NT2/D1 (cell line): ENCODE measurements at regions not wholly inside any gene's neighbourhood (a gene's known extent, or its start where the extent isn't known, plus 50 kb on each side); places are given as distances from the start of the nearest gene placed in this dataset.

Experiments
- DNase-seq: peaks from one replicate; pipeline ENCODE4 v3.0.0-alpha.2; 2011; ENCODE audit warnings: low read depth, low spot score
- H3K27me3 ChIP-seq: 2 replicates; pipeline ENCODE4 v1.6.0; 2011; ENCODE audit warnings: mild to moderate bottlenecking; ENCODE audit not compliant: insufficient read length, insufficient read depth
- H3K36me3 ChIP-seq: 2 replicates; pipeline ENCODE4 v1.6.1; 2011; ENCODE audit warnings: mild to moderate bottlenecking, low read length, mixed read lengths; ENCODE audit not compliant: insufficient read depth, insufficient read length
- H3K4me1 ChIP-seq: 2 replicates; pipeline ENCODE4 v1.5.1; 2011; ENCODE audit not compliant: insufficient read depth, insufficient read length
- H3K4me3 ChIP-seq: 2 replicates; pipeline ENCODE4 v1.5.1; 2011; ENCODE audit warnings: low read depth; ENCODE audit not compliant: insufficient read length
- H3K9ac ChIP-seq: 2 replicates; pipeline ENCODE4 v1.6.0; 2011; ENCODE audit warnings: low read depth; ENCODE audit not compliant: insufficient read length
- H3K9me3 ChIP-seq: 2 replicates; pipeline ENCODE4 v1.5.1; 2011; ENCODE audit warnings: mild to moderate bottlenecking, low read length; ENCODE audit not compliant: insufficient read depth
- SUZ12 ChIP-seq: IDR thresholded peaks from 2 replicates; pipeline ENCODE4 v1.6.1; 2011; ENCODE audit not compliant: insufficient read length, insufficient read depth; ENCODE audit errors: extremely low read depth
- YY1 ChIP-seq: IDR thresholded peaks from 2 replicates; pipeline ENCODE4 v1.6.1; 2011; ENCODE audit not compliant: insufficient read length, insufficient read depth
- ZNF274 ChIP-seq: IDR thresholded peaks from 2 replicates; pipeline ENCODE4 v1.6.1; 2011; ENCODE audit warnings: mild to moderate bottlenecking, low read depth, low read length

DNA sequence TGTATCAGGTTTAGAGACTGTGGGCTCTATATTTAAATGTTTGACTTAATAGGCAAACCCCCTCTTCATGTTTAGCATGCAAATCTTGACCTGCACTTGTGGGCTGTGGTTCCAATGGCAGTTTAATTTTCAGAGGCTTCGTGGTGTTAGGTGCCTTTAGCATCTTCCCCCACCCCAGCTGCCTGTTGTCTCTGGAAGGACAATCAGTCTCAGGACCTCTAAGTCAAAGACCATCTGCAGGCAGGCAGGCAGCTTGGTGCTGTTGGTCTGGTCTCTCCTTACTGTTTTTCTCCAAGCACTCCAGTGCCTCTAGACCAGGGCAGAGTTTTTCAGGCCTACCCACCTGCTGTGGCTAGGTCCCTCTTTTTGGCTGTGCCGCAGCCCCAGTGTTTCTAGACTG lies 990.4 kb downstream of the CDH11 start:
- Histone ChIP-seq H3K36me3 (no peaks in the 10 kb centered on the region), H3K4me1 (no peaks in the 10 kb centered on the region), H3K9me3 (no peaks in the 10 kb centered on the region), H3K9ac (no peak overlapping the region), H3K27me3 (no peaks in the 10 kb centered on the region), H3K4me3 (no peak overlapping the region)
- DNase-seq: no peak
- TF ChIP-seq YY1 (no peak), ZNF274 (no peak), SUZ12 (no peak)

DNA sequence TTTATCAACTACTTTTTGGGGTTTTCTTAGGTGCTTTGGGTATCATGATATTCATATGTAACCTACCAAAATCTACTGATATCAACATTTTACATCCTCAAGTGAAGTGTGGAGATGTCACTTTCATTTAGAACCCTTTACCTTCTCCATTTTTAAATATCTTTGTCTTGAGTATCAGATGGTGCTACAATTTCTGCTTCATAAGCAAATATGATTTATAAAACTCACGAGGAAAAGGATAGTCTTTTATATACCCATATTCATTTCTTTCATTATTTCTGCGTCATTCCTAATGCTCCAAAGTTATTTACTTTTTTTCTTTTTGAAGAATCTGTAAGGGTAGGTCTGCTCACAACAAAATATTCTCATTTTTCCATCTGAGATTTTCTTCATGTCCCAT lies 991.7 kb downstream of the CDH11 start:
- Histone ChIP-seq H3K4me1 (no peaks in the 10 kb centered on the region), H3K9me3 (no peaks in the 10 kb centered on the region), H3K4me3 (no peak overlapping the region)

DNA sequence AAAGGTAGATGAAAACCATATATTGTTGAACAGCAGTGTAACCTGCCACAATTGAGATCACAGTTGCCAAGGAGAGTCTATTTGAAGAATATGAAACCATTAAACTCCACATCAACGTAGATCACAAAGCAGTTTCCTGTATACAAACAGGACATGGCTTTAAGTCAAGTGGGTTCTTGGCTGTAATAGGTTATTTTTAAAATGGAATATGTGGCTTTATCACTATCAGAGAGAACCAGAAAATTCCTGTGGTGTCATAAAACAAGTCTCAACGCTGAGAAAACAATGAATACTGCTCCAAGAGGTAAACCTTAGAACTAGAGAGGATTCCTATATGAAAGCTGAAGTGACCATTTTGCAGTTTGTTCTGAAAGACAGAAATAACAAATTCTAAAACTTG lies 999.7 kb downstream of the CDH11 start:
- no peaks in the 10 kb centered on the region for H3K27me3 ChIP-seq
- no peaks in the 10 kb centered on the region for H3K4me1 ChIP-seq
- no peak for TF ChIP-seq ZNF274
- H3K9me3 ChIP-seq: no peaks in the 10 kb centered on the region
- H3K9ac ChIP-seq: no peak overlapping the region
- DNase-seq: no peak
- H3K4me3 ChIP-seq: no peak overlapping the region
- H3K36me3 ChIP-seq: no peaks in the 10 kb centered on the region

More for the DNA sequence above, 991.7 kb downstream of the CDH11 start:
- Histone ChIP-seq H3K36me3 (no peaks in the 10 kb centered on the region), H3K9ac (no peak overlapping the region), H3K27me3 (no peaks in the 10 kb centered on the region)
- TF ChIP-seq YY1 (no peak), ZNF274 (no peak), SUZ12 (no peak)
- no peak for DNase-seq

DNA sequence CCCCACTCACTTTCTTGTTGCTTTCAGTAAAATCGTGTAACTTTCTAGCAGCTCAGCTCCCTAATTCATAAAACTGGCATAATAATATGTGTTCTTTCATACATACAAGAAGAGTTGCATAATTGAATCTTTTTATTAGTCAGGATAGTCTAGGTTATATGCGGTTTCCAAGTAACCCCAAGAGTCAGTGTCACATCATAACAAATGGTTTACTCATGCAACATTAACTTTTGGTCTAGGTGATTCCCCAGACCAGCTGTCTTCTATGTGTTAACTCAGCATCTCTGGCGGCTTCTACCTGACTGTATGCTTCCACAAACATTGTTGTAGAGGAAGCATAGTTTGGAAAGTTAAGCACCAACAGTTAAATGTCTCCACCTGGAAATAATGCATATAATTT lies 1000.4 kb downstream of the CDH11 start:
- no peak for DNase-seq
- Histone ChIP-seq H3K9me3 (no peaks in the 10 kb centered on the region), H3K4me3 (no peak overlapping the region), H3K27me3 (no peaks in the 10 kb centered on the region), H3K4me1 (no peaks in the 10 kb centered on the region), H3K36me3 (no peaks in the 10 kb centered on the region), H3K9ac (no peak overlapping the region)
- TF ChIP-seq YY1 (no peak), ZNF274 (no peak), SUZ12 (no peak)

DNA sequence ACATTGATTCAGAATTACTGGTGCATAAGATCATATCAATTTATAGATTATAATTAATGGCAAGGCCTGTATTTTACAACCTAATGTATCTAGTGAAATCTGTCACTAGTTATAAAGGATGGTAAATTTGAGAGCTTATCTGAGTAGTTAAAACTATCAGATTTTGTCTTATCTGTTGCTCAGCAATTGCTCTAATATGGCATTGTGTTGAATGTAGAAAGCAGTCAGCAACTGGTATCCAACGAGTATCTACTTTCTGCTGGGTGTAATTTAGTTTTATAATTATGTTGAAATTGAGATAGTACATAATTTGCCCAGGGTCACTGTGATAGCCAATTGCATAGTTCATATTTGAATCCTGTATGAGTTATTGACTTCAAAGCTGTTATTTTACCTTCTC lies 1005.7 kb downstream of the CDH11 start:
- TF ChIP-seq SUZ12 (no peak), ZNF274 (no peak), YY1 (no peak)
- no peaks in the 10 kb centered on the region for H3K36me3 ChIP-seq
- H3K9ac ChIP-seq: no peak overlapping the region
- H3K4me1 ChIP-seq: no peaks in the 10 kb centered on the region
- no peak overlapping the region for H3K4me3 ChIP-seq
- no peaks in the 10 kb centered on the region for H3K27me3 ChIP-seq
- no peaks in the 10 kb centered on the region for H3K9me3 ChIP-seq
- no peak for DNase-seq

DNA sequence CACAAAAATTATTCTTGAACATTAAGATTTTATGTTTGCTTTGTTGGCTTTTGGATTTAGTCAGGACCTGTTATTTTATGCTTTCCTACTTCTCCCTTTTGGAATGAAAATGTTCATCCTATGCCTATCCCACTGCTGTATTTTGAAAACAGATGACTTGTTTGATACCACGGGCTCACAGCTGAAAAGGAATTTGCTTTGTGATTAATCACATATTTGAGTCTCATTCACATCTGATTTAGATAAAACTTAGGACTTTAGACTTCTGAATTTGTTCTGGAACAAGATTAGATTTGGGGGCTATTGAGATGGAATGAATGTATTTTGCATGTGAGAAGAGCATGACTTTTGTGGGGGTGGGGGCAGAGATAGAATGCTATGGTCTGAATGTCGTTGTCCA lies 1012.6 kb downstream of the CDH11 start:
- Histone ChIP-seq H3K4me1 (no peaks in the 10 kb centered on the region), H3K36me3 (no peaks in the 10 kb centered on the region), H3K9me3 (no peaks in the 10 kb centered on the region), H3K27me3 (no peaks in the 10 kb centered on the region), H3K4me3 (no peak overlapping the region), H3K9ac (no peak overlapping the region)
- DNase-seq: no peak
- TF ChIP-seq YY1: no peak
- no peak for TF ChIP-seq SUZ12
- no peak for TF ChIP-seq ZNF274

DNA sequence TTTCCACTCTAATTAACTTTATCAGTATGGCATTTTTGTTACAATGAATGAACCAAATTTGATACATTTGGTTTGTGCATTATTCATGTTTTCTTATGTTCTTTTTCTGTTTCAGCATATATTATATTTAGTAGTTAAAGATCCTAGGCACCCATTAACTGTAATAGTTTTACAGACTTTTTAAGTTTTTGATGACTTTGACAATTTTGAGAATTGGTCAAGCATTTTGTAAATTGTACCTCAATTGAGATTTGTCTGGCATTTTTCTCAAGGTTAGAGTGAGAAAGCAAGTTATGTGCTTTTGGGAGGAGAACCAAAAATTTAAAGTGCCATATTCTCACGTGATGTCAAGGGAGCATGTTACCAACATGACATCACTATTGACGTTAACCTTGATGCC lies 1019.2 kb downstream of the CDH11 start:
- no peaks in the 10 kb centered on the region for H3K9me3 ChIP-seq
- no peak overlapping the region for H3K4me3 ChIP-seq
- H3K9ac ChIP-seq: no peak overlapping the region
- H3K27me3 ChIP-seq: no peaks in the 10 kb centered on the region
- no peaks in the 10 kb centered on the region for H3K4me1 ChIP-seq
- DNase-seq: no peak
- TF ChIP-seq YY1 (no peak), ZNF274 (no peak), SUZ12 (no peak)
- no peaks in the 10 kb centered on the region for H3K36me3 ChIP-seq

DNA sequence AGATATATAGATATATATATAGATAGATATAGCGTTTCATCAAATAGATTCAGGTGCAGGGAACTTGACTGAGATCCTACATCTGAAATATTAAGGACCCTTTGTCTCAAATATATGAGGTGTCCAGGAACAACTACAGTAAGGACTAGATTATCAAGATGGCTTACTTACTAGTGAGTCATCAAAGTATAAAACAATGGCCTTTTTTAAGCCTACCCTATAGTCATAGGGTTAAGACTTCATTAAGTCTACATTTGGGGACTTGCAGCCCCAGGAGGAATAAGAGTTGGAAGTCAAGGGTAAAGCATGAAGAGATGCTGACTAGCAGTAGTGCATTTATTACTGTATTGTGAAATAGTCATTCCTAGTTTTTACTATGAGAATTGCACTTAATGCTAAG lies 1023.4 kb downstream of the CDH11 start:
- DNase-seq: no peak
- no peak for TF ChIP-seq ZNF274
- TF ChIP-seq YY1: no peak
- TF ChIP-seq SUZ12: no peak
- Histone ChIP-seq H3K4me3 (no peak overlapping the region), H3K9ac (no peak overlapping the region), H3K9me3 (no peaks in the 10 kb centered on the region), H3K27me3 (no peaks in the 10 kb centered on the region), H3K36me3 (no peaks in the 10 kb centered on the region), H3K4me1 (no peaks in the 10 kb centered on the region)
